Heart left ventricle (tissue), 13 donors: ENCODE measurements at regions not wholly inside any gene's neighbourhood (a gene's known extent, or its start where the extent isn't known, plus 50 kb on each side); places are given as distances from the start of the nearest gene placed in this dataset.

ENCODE experiments used
- CTCF ChIP-seq, 12 donors: fragments of 200-600 bp; sonication (generic) in 4 of 12; IDR thresholded peaks; one replicate each; pipeline versions ENCODE4 v1.5.0 to v1.8.0; 2018 to 2022; ENCODE audit warnings: antibody characterized with exemption in 12 of 12, mild to moderate bottlenecking in 5 of 12
- POLR2A ChIP-seq, 2 donors: fragments of 450-650 bp; IDR thresholded peaks; one replicate each; pipeline ENCODE4 v1.6.1; 2017; ENCODE audit warnings: antibody characterized with exemption in 2 of 2, mild to moderate bottlenecking in 2 of 2, moderate library complexity in 2 of 2
- donor health status: ischemic (EF 13 %, LVEDD 7.1; RV severe dilation, severe dysfunction).
- donor health status: DM: no; HTN: yes; CAD: no.
- donor health status: DM: no; HTN: no; CAD: no.
- donor health status: ischemic (EF 25% LVEDD 6.9; RV normal size, moderate dysfunction).
- donor health status: ischemic (EF 25% LVEDD 5.7; RV mildly dilated, moderate dysfunction).
- donor health status: ischemic (EF 35%, LVEDD 5.7; RV mildly dilated, moderate dysfunction).
- donor health status: nonischemic (EF 11% LVEDD 7.7; RV severe dilation, severe dysfunction).
- donor health status: DM: yes; HTN: yes; CAD: no.
- donor health status: PGD.
- donor health status: ischemic (EF 29% LVEDD 5.4; RV normal size, mild dysfunction).
- donor health status: nonischemic (EF 23%, LVEDD 6.1; RV moderate dilation, normal function).

- TF ChIP-seq CTCF (IDR thresholded peaks at IDR 0.05) (no peak), POLR2A (IDR thresholded peaks at IDR 0.05) (no peak)
Measured at GRCh38 chr7:101747053-101747878, 70.2 kb upstream of the CUX1 start.
